Fibroblast of villous mesenchyme (primary cell): ENCODE measurements at regions not wholly inside any gene's neighbourhood (a gene's known extent, or its start where the extent isn't known, plus 50 kb on each side); places are given as distances from the start of the nearest gene placed in this dataset.

Source experiments
- DNase-seq: peaks from one replicate; pipeline ENCODE4 v3.0.0-alpha.2; 2010; ENCODE audit warnings: low read depth
- H3K4me3 ChIP-seq: 2 replicates; pipeline ENCODE4 v1.5.1; 2011; ENCODE audit warnings: low read depth, mild to moderate bottlenecking, low read length
- TF ChIP-seq, protein P1 (sequence below): IDR thresholded peaks from 2 replicates; pipeline ENCODE4 v1.5.1; 2012; ENCODE audit warnings: low read depth, mild to moderate bottlenecking, low read length; ENCODE audit not compliant: insufficient read depth

DNA sequence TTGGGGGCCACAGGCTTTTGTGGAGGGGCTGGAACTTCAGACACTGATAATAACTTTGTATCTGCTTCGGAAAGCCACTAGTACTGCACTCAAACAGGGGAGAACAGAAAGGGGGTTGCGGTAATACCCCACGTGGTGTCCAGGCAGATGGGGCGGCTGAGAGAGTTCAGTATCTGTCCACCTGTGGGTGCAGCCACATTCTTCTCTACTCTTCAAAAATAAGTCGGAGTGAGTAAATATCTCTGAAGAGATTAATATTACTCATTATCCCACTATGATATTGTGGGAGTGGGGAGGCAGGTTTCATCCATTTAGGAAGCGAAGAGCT, 102.1 kb upstream of the SSBP2 start:
- TF ChIP-seq, protein P1, sequence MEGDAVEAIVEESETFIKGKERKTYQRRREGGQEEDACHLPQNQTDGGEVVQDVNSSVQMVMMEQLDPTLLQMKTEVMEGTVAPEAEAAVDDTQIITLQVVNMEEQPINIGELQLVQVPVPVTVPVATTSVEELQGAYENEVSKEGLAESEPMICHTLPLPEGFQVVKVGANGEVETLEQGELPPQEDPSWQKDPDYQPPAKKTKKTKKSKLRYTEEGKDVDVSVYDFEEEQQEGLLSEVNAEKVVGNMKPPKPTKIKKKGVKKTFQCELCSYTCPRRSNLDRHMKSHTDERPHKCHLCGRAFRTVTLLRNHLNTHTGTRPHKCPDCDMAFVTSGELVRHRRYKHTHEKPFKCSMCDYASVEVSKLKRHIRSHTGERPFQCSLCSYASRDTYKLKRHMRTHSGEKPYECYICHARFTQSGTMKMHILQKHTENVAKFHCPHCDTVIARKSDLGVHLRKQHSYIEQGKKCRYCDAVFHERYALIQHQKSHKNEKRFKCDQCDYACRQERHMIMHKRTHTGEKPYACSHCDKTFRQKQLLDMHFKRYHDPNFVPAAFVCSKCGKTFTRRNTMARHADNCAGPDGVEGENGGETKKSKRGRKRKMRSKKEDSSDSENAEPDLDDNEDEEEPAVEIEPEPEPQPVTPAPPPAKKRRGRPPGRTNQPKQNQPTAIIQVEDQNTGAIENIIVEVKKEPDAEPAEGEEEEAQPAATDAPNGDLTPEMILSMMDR: no peak
- no peak overlapping the region for H3K4me3 ChIP-seq
- no peak for DNase-seq

DNA sequence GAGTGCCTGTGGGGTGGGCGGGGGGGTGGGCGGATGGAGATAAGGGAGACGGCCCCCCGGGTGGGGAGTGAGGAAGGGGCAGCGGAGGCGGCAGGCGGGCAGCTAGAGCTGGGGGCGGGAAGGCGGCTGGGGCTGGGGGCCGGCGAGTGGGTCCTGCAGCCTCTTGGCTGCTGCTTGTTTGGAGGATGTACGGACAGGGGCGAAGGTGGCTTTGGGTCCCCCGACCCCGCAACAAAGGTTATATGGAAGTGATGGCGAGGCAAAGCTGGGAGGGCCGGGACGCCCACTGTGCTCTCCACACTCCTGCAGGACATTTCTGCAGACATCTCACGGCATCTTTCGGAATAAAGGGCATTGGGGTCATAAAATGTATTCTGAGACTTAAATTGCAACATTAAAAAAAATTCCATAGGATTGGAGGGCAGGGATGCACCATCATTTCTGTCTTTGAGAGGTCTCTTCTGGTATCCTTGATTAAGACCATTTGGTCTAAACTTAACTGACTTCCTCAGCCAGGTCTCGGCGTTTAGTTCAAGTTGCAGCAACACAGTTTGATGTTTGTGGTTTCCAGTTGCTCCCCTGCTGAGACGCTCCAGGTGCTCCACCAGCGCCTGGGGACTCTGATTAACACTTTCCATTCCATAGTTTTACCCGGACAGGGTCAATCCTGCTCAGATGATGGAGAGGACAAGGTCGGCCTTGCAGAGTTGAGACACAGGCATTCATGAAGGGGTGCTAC, 101.6 kb upstream of the SSBP2 start:
- peak overlapping the region; percentile 55 for H3K4me3 ChIP-seq
- TF ChIP-seq, protein P1: no peak
- peak; percentile 34 for DNase-seq

DNA sequence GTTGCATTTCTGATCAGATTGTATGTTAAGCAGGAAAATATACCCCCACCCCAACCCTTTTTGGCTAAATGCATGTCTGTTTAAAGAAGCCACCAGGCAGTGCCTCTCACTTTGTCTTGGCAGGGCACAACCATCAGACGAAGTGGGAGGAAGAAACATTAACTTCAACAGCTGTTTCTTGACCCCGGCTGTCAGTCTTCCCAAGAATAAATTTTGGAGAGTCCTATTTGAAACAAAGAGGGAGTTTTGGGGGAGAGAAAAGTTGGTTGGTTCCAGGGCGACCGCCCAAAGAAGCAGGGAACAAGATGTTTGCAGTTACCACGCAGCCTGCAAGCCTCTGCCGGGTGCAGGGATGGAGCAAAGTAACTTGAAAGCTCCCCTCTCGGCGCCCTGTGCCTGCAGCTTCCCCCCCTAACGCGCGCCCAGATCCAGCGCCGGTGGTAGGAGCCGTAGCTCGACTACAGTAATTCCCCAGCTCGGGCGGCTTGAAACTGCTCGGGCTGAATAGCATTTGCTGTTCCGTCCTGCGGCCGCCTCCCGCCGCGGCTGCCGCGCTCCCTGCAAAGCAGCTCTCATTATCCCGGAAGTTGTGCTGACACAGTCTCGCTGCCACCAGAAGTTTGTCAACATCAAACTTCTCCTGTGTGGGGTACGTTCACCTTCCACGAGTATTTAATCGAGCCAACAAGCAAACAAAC, 100.7 kb upstream of the SSBP2 start:
- peak overlapping the region; percentile 55 for H3K4me3 ChIP-seq
- TF ChIP-seq, protein P1: no peak
- peak; percentile 97 for DNase-seq

GRCh38 chr5:81850501-81851357, 99.8 kb upstream of the SSBP2 start:
- DNase-seq: peak; percentile 21
- no peak overlapping the region for H3K4me3 ChIP-seq
- TF ChIP-seq, protein P1: no peak

- TF ChIP-seq, protein P1: no peak
- no peak overlapping the region for H3K4me3 ChIP-seq
- DNase-seq: no peak
These were observed 99.0 kb upstream of the SSBP2 start for GRCh38 chr5:81849770-81850367.

DNA sequence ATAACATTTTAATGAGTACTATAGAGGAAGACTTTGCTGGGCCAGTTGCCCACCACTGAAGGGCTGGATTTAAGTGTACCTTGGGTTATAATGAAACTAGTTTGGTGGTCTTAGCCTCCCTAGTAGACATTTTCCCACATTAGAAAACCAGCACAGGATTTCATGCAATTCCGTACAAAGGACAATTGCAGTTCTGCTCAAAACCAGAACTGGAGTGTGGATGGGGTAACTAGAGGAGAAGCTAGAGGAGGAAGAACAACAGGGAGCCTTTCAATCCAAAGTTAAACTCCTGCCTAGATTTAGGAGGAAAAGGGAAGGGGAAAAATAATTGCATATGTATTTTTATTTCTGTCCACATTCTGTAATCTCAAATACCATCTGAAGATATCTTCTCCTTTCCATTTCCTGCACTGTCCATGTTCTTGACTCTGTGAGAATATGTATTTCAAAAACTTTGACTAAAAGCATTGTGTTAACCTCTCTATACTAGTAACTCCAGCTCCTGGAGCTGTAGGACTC, 97.5 kb upstream of the SSBP2 start:
- TF ChIP-seq, protein P1: no peak
- H3K4me3 ChIP-seq: no peak overlapping the region
- peak; percentile 20 for DNase-seq
